HG03103 (cell line): ENCODE measurements at regions not wholly inside any gene's neighbourhood (a gene's known extent, or its start where the extent isn't known, plus 50 kb on each side); places are given as distances from the start of the nearest gene placed in this dataset.
"Not testable (repeated sequence)": the region's sequence is repeated elsewhere in the genome, so short reads cannot be mapped to it uniquely, and the experiment has no call there.

Source experiments
- ATAC-seq: cut with Tn5 transposase; IDR thresholded peaks from one replicate; pipeline ENCODE4 v1.9.1; 2021; ENCODE audit warnings: low read depth; ENCODE audit not compliant: unreplicated experiment

DNA sequence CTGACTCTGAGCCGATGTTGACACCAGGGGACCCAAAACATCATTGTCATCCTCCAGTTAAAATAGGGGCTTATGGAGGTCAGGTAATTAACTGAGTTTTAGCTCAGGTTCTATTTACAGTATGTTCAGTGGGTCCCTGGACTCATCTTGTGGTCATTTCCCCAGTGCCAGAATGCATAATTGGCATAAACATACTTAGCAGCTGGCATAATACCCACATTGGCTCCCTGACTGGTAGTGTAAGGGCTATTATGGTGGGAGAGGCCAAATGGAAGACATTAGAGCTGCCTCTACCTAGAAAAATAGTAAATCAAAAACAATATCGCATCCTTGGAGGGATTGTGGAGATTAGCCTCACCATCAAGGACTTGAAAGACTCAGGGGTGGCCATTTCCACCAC is 350.9 kb downstream of the C12orf75 start:
- no peak for ATAC-seq

DNA sequence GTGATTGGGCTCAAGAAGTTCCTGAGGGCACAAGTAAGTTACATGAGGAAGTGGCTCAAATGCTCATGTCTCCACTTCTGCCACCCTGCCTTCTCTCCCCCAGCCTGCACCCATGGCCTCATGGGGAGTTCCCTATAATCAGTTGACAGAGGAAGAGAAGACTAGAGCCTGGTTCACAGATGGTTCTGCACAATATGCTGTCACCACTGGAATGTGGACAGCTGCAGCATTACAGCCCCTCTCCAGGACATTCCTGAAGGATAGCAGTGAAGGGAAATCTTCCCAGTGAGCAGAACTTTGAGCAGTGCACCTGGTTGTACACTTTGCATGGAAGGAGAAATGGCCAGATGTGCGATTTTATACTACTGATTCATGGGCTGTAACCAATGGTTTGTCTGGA is 352.3 kb downstream of the C12orf75 start:
- not testable (repeated sequence) for ATAC-seq

DNA sequence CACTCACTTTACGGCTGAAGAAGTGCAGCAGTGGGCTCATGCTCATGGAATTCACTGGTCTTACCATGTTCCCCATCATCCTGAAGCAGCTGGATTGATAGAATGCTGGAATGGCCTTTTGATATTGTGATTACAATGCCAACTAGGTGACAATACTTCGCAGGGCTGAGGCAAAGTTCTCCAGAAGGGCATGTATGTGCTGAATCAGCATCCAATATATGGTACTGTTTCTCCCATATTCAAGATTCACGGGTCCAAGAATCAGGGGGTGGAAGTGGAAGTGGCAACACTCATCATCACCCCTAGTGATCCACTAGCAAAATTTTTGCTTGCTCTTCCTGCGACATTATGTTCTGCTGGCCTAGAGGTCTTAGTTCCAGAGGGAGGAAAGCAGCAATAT is 353.3 kb downstream of the C12orf75 start:
- ATAC-seq: not testable (repeated sequence)

GRCh38 chr12:105698075-105698474 is 367.6 kb downstream of the C12orf75 start:
- ATAC-seq: no peak

DNA sequence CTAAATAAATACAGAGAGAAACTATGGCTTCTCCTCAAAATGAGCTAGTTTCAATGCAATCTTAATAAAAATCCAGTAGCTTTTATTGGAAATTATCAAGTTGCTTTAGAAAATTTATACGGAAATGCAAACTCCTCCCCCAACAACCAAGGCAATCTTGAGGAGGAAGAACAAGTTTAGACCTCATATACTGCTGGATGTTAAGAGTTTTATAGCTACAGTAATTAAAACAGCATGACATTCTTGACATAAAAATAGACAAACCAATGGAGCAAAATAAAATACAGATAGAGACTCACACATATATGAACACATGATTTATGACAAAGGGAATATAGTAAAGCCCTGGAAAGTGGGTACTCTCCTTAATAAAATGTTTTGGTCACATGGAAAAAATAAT is 368.7 kb downstream of the C12orf75 start:
- no peak for ATAC-seq

DNA sequence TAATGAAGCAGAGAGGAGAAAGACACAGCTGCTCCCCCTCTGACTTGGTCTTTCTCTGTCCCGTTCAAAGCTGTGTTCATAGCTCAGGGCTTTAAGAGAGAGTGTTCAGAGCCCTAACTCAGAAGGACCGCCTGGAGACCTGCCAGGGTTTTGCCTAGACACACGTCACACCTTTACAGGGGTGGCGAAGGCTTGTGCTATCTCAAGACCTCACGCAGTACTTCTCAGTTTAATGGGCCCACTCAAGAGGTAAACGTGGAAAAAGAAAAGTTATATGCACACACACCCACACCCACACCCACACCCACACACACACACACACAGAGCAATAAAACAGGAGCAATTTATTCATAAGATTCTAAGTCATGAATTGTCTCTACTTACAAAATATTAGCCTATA is 374.3 kb downstream of the C12orf75 start:
- no peak for ATAC-seq

- ATAC-seq: no peak
Measured at GRCh38 chr12:105705235-105705634, 374.7 kb downstream of the C12orf75 start.

DNA sequence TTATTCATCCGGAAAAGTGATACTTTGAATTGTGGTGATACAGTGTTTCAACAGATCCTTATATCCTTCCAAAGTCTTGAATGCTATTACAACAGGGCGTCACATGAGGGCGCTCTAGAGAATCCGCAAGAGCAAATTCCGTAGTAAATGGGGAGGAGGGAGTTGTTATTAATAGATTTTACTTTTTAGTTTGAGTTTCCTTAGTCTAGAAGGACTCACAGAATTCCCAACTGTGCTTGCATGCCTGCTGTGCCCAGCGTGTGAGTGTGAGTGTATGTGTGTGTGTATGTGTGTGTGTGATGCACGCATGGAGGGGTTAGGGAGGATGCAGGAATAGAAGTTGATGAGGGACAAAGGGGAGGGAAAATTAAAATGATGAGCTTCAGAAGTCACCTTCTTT is 375.3 kb downstream of the C12orf75 start:
- no peak for ATAC-seq

- no peak for ATAC-seq
Measured at GRCh38 chr12:105706321-105706972, 376.0 kb downstream of the C12orf75 start.

DNA sequence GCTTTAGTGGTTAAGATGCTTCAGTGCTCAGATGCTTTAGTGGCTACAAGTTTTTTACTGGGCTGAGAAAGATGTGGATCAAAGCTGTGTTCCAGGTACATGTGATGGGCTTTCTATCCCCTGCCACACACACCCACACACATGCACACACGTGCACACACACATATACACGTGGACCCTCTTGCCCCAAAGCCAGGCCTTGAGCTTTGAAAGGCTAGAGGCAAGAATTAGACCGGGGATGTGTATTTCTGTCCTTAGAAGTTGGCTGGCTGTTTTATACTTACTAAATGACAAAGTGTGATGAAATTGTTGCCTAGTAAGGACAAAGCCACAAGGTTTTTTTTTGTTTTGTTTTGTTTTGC is 376.5 kb downstream of the C12orf75 start:
- ATAC-seq: no peak

GRCh38 chr12:105713606-105714305 is 383.3 kb downstream of the C12orf75 start:
- ATAC-seq: no peak

- ATAC-seq: no peak
Measured at GRCh38 chr12:105716621-105717020, 386.1 kb downstream of the C12orf75 start.

- no peak for ATAC-seq
Measured at GRCh38 chr12:105721051-105721825, 390.7 kb downstream of the C12orf75 start.

- ATAC-seq: no peak
Measured at GRCh38 chr12:105721891-105722290, 391.4 kb downstream of the C12orf75 start.

DNA sequence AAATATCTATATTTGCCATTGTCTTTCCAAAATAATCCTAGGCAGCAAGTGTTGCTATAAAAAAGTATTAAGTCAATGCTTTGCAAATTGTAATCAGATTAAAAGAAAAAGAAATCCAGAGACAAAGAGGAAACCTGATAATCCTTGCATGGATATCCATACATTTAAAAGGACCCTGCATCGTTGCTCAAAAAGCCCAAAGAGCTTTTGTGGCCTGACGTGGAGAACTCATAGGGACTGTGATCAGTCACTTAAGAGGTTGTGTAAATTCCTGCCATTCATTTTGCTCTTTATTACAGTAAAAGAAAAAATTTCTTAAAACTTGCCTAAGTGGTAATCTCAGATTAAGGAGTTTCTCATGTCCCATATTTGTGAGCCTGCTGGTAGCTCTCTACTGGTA is 392.6 kb downstream of the C12orf75 start:
- no peak for ATAC-seq

DNA sequence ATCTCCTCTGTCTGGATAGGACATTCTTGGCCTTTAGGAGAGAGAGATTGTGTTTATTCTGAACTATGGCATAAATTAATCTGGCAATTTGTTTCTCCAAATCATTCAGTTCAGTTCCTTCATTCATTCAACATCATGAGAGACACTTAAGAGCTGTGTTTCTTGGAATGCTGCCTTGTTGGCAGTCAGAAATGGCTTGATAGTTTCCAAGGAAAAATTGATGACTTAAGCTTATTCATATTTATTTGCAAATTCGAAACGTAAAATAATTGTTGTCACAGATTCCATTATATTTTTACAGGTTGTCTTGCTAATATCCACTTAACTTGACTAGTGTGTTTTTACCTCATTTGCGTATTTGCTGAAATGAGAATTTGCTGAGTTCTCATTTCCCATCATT is 393.0 kb downstream of the C12orf75 start:
- no peak for ATAC-seq

GRCh38 chr12:105724641-105725040 is 394.1 kb downstream of the C12orf75 start:
- ATAC-seq: no peak

DNA sequence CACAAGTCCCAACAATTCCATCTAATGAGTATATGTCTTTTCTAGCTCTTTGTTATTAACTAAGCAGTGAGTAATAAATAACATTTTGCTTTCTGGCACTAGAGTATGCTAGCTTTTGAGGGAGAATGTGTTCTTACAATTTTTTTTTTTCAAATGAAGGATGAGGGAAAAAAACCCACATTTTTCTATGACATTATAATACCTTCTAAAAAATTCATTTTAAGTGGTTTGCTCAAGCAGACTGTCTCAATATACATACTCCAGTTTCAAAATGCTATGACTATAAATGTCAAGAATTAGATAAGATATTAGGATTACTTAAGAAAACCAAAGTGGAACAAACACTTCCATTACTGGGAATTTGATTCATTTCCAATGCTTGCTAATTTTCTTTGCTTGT is 394.6 kb downstream of the C12orf75 start:
- no peak for ATAC-seq

DNA sequence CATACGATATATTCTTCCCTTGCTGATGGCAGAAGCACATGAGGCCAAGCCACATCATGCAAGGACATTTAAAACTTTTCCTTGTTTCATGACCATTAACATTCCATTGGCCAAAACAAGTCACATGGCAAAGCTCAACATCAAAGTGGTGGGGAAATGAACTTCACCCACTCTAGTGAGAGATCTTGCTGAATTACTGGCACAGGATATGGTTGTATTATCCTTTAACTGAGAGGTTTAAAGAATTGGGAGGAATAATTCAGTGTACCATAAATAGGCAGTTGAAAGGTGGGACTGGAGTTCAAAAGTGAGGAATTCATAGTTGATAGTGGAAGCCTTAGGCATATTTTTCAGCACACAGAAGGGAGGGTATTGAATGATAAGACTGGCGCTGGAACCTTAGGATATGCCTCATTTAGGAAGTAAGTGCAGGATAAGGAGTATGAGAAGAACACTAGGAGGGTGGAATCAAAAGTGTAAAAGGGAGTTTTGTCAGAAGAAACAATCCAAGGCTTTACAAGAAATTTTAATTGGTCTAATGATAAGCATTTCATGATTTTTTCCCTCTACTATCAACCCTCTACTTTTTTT is 398.8 kb downstream of the C12orf75 start:
- ATAC-seq: no peak

GRCh38 chr12:105729926-105730325 is 399.4 kb downstream of the C12orf75 start:
- ATAC-seq: no peak

- ATAC-seq: no peak
Measured at GRCh38 chr12:105733579-105733978, 403.1 kb downstream of the C12orf75 start.
